ENCODE measurements at regions not wholly inside any gene's neighbourhood (a gene's known extent, or its start where the extent isn't known, plus 50 kb on each side); places are given as distances from the start of the nearest gene placed in this dataset.

DNA sequence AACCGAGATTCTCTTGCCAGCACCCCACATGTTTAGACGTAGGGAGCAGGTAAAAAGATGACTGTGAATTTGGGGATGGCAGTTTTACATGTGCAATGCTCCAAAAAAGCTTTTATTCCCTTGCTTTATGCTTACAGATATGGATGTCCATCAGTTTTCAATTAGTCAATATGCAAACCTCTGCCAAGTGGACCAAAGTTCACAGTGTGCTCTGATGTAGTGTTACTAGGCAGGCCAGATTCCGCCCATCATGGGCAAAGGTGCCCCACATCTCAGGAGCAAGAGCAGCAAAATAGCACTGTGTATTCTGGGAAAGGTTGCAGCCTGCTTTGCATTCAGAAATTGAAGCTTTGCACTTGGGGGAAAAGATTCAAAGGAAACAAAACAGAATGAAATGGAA lies 329.7 kb upstream of the ZEB2 start:
- no peak for DNase-seq

DNA sequence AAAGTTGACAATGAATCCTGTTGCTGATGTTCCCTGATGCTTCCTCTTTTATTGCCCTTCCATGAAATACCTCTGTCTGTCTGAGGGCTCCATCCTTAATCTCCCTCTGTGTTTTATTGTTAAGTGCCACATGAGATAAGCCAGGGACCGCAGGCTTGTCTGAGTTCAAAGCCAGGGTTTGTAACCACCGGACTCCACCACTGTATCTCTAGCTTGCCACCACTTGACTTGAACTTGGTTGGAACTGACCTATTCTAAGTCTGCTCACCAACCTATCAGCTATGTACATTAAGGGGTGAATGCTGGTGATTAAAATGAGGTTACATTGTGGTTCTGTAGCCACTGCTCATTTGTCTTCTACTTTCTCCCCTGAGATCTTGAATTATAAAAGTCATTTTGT lies 328.5 kb upstream of the ZEB2 start:
- no peak for DNase-seq

DNA sequence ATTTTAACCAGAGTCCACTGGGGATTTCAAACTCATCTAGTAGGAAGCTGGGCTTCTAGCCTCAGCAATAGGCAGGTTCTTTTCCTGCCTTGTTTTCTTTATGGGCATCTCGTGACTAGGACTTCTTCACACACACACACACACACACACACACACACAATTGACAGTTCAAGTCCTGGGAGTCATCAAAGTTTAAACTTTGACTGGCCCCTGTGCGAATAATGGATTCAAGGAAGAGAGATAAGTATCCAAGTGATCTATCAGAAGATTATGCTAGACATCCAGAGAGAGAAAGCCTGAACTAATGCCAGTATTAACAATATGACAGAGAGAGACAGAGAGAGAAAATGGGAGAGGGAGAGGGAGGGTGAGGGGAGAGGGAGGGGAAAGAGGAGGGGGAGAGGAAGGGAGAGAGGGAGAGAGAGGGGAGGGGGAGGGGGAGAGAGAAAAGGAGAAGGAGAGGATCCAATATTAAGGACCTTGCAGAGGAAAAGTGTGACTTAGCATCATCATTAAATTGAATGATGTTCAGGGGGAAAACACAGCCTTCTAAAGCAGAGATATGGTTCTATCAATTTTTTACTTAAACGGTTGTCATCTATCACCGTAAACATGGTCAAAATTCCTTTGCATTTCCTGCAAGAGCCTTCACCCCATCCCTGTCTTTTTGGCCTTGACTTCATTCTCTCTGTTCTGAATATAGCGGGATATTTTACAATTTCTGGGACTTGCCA lies 327.6 kb upstream of the ZEB2 start:
- DNase-seq: no peak

DNA sequence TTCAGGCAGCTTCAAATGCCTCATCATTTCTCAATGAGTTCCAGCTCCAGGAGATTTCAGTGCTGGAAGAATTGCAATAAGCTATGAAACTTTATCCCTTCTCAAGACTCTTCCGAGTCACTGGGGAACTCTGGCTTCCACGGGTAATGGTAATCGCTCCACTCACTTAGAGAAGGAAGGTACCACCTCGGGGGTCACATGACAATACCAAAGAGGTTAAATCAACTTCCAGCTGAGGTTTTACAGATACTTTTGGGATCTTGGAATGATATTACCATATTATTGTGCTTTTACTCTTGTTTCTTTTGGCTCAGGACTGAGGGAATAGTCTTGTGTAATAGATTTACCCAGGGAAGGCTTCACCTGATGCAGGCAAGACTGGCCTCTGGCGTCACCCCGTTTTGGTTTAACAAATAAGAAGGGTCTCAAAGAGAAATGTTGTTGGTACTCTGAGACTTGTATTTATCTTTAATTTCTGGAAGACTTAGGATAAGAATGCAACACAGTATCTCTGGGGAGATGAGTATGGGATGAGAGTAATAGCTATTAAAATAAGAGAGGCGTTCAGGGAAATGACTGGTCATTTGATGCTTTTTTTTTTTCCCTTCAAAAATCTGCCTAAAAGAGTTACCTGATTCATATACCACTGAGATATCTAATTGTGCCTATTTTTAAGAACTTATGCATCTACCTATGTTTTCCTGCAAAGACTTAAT lies 316.9 kb upstream of the ZEB2 start:
- no peak for DNase-seq

DNA sequence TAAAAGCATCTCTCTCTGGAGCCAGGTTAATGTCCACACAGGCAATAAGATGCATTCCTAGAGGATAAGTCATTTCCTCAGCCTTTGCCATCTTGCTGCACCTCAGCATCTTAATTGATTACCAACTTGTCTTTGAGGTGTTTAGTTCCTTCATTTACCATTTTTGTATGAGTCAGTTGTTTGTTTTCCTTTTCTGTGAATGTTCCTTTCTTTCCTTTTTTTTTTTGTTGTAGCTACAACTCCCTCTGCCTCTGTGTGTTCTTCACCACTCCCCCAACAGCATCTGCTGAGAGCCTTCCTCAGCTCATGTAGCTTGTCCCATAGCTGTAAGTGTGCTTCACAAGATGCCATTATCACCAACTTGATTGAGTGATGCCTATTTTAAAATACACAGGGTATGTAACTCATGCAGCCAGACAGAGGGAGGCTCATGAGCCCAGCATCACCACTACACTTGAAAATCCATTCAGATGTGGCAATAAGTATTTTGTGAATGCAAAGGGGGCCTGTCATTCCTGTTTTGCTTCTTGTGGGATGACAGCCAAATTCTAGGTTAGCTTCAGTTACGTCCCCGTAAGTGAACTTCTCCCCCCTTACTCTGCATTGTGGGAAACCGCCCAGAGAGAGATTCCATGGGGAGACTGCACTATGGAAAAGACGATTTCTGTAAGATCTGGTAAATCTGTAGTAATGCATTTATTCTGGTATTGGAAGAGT lies 315.9 kb upstream of the ZEB2 start:
- DNase-seq: no peak

DNA sequence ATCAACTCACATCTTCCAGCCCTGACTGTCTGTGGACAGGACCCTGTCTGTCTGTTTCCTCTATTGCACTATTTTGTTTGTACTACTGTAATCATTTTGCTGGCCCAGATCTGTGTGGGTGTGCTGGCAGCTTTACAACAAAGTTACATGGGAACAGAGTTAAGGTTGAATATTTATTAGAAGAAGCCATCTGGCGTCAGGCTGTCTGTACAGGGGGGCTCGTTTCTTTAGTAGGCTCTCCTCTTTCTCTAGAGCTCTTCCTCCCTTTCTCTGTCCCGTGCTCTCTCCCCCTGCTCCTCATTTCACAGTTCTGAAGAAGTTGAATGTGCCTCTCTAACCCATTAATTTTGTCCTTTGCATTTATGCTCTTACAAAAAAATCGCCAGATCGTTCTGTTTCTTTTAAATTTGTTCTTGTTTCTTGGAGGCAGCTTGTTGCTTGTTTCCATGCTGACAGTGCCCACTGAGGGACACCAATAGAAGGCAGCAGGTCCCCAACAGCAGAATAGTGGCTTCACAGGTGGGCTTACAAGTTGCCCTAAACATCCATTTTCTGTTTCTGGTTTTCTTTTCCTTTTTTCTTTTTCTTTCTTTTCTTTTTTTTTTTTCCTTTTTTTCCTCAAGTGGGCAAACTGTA lies 315.2 kb upstream of the ZEB2 start:
- DNase-seq: no peak

DNA sequence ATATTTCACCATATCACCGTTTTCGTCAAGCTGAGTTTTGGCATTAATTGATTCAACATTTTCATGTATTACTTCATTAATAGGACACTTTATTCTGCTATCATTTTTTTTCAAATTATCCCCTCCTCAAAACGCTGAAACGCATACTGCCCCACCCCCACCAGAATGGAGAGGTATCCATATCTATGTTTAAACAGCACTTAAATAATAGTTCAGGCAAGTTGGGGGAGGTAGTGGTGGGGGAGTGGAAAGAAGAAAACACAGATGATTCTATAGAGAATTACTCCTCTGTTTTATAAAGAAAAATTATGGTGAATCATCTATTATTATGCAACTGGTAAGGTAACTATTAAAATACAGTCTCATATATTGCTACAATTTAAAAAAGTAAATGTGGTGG lies 314.4 kb upstream of the ZEB2 start:
- DNase-seq: no peak

DNA sequence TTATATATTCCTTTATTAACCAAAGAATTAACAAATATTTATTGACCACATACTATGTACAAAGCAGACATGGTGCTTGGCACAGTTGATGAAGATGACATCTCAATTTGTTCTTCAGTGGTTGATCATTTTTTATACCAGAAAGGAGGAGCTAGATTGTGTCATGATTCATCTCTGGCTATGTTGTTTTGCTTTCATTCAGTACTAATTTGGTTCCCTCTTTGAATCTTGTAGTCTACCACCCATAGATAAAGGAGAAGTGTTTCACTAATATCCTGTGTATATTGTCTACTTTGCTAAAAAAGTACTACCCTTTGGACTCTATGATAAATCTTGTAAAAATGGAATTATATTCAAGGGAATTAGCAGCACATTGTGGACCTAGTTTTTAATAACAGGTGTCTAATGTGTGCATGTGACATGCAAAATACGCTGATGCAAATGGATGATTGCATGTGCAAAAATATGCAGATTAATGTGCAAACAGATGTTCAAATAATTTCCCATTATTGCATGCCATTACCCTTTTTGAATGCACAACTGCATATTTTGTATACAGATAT lies 313.2 kb upstream of the ZEB2 start:
- no peak for DNase-seq

DNA sequence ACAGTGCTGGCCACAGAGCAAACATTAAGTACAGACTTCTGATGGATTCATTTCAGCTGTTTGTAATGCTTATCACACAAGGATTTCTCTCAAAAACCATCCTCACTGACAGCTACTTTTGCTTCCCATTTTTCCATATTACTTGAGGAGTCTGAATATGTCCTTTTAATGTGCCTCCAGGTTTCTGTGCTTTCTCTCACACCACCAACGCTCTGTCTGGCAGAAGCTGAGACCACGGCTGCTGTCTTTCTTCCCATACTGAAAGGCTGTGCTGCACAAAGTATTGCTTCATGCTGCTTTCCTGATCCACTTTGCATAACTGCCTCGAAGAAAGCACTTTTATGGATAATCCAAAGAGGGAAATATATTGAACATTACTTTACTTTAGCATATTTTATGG lies 312.1 kb upstream of the ZEB2 start:
- DNase-seq: no peak

DNA sequence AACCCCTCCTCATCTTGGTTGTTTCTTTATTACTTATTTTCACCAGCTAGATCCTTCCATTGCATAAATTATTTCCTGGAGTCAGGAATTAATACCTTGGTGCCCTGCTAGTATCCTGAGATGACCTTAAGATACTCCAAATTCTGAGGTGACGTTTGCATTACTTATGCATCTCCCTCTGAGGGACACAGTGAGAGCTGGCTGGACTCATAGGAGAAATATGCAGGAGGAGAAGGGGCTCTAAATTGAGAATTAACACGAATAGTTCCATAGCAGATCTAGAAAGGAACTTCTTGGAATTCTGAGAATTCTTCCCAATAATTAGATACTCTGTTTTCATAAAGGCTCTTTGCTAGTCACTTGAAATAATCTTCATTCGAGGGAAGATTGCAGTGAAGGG lies 310.6 kb upstream of the ZEB2 start:
- DNase-seq: no peak

DNA sequence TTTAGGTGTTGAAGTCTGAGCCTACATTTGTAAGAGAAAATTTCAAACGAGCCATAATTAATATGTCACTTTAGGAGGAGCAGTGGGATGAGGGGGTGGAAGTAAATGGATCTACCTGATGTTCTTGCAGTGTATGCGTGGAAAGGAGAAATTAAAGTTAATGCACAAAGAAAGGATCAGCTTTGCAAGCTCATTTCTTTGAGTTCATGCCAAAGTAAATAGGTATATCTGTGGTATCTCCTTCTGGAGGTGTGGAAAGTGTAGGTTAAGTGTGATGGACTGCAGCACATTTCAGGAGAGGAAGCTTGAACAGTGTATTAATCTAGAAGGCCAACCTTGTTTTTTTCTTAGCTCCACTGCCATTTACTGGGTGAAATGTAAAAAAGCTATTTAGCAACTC lies 307.5 kb upstream of the ZEB2 start:
- DNase-seq: no peak

DNA sequence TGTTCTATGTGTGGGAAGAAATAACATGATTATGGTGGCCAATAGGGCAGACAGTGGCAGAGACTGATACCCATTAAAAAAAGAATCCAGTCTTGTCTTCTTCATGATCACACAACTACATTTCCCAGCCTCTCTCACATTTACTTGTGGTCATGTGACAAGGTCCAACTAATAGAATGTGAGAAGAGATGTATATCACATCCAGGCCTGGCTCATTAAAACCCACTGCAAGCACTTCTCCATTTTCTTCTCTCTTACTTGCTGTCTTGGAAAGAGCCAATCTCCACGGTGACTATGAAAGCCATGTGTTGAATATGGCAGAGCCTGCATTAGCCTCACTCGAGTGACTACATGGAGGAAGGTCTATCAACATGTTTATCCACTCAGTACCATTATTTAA lies 306.2 kb upstream of the ZEB2 start:
- DNase-seq: no peak

DNA sequence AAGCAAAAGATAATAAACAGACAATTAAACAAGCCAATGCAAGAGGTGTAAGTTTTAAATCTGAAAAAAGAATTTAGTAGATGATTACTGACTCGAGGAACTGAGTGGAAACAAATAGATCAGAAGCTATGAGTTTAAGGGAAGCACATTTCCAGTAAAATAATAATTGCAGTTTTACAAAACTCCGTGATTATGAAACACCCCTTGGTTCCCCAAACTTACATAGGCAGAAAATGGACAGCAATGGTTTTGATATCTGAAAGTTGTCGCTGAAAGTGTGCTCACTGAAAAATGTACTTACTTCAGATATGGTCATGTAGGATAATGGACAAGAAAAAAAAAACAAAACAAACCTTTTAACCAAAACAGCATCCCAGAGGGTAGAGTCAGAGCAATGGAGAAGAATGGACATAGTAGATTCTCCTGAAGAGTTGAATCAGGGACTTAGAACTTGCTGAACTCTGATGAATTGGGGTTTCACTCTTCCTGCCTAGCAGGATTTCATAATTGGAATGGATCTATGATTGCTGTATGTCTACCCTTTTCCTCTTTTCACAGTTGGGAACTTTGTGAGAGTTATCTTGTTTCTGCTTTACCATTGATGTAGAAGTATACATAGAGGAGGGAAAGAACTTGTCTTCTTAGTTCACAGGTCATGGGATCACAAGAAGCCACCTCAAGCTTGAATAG lies 305.6 kb upstream of the ZEB2 start:
- no peak for DNase-seq

DNA sequence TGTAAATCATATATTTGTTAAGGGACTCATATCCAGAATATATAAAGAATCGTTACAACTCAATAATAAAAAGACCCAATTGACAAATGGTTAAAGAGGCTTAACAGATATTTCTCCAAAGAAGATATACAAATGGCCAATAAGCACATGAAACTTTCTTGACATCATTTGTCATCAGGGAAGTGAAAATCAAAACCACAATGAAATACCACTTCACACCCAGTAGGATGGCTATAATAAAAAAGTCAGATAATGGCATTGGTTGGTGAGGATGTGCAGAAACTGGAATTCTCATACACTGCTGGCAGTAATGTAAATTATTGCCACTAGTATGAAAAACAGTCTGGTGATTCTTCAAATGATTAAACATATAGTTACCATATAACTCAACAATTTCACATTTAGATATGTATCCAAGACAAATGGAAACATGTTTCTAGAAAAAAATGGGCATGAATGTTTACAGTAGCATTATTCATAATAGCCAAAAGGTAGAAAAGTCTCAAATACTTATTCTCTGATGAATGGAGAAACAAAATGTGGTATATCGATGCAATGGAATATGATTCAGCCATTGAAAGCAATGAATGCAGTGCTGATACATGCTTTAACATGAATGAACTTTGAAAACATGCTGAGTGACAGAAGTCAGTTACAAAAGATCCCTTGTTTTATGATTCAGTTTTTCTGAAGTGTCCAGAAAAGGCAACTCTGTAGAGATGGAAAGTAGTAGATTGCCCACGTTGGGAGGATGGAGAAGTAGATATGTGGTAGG lies 304.6 kb upstream of the ZEB2 start:
- no peak for DNase-seq

DNA sequence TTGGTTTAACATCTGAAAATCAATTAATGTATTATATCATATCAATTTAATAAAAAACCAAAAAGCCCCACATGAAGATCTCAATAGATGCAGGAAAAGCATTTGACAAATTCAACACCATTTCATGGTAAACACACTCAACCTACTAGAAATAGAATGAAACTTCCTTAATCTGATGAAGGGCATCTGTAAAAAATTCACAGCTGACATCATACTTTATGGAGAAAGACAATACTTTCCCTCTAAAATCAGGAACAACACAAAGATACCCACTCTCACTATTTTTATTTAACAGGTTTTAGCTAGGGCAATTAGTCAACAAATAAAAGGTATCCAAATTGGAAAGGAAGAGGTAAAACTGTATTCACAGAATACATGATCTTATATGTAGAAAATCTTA lies 303.0 kb upstream of the ZEB2 start:
- DNase-seq: no peak

DNA sequence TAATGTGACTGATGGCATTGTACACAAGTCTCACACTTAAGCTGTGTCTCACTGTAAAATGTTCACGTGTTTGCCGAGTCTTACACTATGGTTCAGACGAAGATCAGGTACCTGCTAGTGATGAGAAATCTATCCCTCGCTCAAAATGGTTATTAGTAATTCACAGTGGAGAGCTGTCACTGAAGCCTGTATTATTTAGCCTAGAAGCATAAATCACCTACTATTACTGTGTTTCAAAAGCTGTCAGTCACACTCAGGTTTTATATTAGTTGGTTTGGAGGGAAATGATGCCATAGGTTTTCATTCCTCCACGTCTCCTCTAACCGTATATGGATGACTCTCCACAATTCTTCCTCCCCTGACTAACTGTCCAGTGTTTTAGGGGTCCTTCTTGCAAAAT lies 292.4 kb upstream of the ZEB2 start:
- DNase-seq: no peak

DNA sequence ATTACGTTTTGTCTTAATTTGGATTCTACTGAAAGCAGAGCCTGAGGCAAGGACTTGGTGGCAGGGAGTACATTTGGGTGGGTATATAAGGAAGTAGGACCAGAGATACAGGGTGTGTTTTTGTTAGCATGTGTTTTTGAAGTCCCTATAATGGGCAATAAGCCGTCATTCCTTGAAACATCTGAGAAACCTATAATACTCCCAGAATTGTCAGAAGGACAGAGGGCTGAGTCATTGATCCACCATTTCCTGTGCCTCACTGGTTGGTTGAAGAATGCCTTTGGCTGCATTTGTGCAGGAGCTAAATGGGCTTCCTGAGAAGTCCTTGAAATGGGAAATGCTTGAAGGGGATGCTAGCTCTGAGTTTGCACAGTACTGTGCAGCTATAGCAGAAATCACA lies 281.8 kb upstream of the ZEB2 start:
- no peak for DNase-seq

DNA sequence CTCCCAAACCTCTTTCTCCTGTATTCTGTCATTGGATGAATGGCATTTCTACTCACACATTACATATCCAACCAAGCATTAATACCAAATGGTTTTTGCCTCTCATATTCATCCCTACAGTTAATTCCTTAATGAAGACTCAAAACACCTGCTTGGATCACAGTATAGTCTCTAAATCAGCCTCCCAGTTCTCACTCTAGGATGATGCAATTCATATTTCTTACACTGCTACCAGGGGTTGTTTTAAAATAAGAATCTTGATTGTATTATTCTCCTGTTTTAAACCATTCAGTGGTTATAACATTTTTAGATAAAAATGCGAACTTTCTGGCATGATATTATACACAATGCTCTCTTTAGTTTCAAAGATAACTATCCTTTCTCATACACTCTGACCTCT lies 281.4 kb upstream of the ZEB2 start:
- DNase-seq: no peak

DNA sequence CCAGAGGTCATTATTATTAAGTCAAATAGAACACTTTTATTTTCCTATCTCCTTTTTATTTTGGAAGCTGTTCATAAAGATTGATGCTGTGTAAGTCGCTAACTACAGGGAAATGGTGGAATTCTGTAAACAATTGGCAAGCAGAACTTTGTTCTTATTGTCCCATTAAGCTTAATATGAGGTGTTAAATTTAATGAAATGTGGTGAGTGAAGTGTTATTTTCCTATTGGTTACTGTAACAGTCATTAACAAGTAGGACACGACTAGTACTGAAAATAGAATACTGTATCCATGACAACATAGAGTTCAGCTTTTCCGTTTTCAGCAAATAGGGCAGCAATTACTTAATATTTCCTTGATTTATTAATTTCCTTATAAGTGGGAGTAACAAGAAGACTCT lies 279.1 kb upstream of the ZEB2 start:
- no peak for DNase-seq

DNA sequence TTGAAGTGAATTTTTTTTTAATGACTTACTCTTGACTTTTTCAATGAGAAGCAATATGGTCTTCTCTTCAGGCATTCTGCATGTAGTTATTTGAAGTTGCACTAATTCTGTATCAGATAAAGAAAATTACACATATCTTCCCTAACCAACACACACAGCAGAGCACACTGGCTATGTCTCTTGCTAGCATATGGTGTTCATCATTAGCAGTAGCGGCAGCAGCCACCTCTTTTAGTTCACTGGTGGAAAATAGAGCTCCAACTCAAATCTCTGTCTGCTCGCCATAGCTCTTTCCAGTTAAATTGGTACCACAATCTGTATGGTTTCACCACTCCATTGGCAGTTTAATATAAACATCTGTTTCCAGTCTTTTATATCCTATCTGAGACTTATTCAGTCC lies 278.1 kb upstream of the ZEB2 start:
- no peak for DNase-seq

DNA sequence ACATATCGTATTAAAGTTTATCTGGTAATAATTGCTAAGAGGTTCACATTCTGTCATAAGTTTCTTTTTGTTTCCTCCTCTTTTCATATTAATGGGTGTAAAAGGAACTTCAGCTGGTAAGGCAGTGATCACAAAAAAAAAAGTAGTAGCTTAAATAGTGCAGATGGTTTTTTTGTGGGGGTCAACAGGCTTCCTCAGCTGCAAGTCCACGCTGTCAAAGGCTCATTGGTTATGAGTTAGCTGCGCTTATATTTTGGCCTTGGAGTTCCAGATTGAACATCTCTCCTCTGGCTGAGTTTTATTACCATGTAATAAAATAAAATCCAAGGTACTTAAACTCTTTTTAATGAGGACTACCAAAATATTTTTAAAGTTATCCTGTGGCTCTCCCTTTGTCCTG lies 277.0 kb upstream of the ZEB2 start:
- DNase-seq: no peak

DNA sequence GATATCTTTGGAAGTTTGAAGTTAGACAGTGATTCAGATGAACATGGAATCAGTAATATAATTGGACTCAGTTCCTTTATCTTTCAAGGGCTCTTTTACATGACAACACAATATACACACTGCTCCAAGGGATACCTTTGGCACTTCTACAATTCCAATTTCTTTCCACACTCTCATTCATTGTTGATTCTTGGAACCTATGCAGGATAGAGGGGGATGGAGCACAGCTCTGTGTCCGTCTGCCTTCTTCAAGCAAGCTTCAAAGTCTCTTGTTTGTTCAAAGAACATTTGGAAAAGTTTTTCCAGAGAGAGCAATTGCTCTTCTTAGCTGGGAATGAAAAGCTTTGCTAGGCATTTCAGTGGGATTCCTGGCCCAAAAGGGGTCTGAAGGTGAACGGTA lies 276.2 kb upstream of the ZEB2 start:
- no peak for DNase-seq

Data from NCI-H146 (cell line).